Endothelial cell of umbilical vein (primary cell): ENCODE measurements at regions not wholly inside any gene's neighbourhood (a gene's known extent, or its start where the extent isn't known, plus 50 kb on each side); places are given as distances from the start of the nearest gene placed in this dataset.

Source experiments
- BruUV-seq: library from RNA; stranded (reverse); fragments of 400-500 nt; replicated peaks from 2 replicates; lab custom pipeline; 2021; lab: Mats Ljungman, UMichigan
- CTCF ChIA-PET: fragments of 300-600, 350-600 bp; sonication (Branson Sonifier 250); formaldehyde crosslinking; loops from one replicate; lab custom pipeline; 2021; ENCODE audit warnings: antibody characterized with exemption, inconsistent platforms; lab: Charles Lee
- POLR2A ChIA-PET: fragments of 300-600, 350-600 bp; sonication (Branson Sonifier 250); formaldehyde crosslinking; loops from one replicate; lab custom pipeline; 2021; ENCODE audit warnings: antibody characterized with exemption, inconsistent platforms; lab: Charles Lee
- DNase-seq: peaks from one replicate; pipeline ENCODE4 v3.0.0-alpha.2; 2011; ENCODE audit warnings: low read depth, low spot score
- FAIRE-seq: peaks from 2 replicates; lab custom pipeline; 2011; peaks lifted over from hg19 to GRCh38; lab: Jason Lieb, UNC
- H2AFZ ChIP-seq: 2 replicates; pipeline ENCODE4 v1.6.0; 2012; ENCODE audit warnings: low read depth, low read length, control low read depth, inconsistent platforms
- H3K27ac ChIP-seq: 2 replicates; pipeline ENCODE4 v1.5.1; 2011; ENCODE audit warnings: low read depth, mild to moderate bottlenecking, control low read depth, low read length, moderate library complexity; ENCODE audit not compliant: insufficient read depth
- H3K27me3 ChIP-seq, 2 experiments: 2 replicates each; pipeline versions ENCODE4 v1.6.0 to v1.6.1; 2011; ENCODE audit warnings: low read length in 2 of 2, mixed read lengths in 1 of 2; ENCODE audit not compliant: control insufficient read depth in 2 of 2, insufficient read depth in 2 of 2
- H3K36me3 ChIP-seq, 2 experiments: 2 replicates in 1 of 2; 3 replicates in 1 of 2; pipeline ENCODE4 v1.5.1; 2011; ENCODE audit warnings: low read length in 2 of 2, mild to moderate bottlenecking in 1 of 2, moderate library complexity in 1 of 2; ENCODE audit not compliant: control insufficient read depth in 2 of 2, insufficient read depth in 2 of 2; ENCODE audit errors: extremely low read depth in 1 of 2
- H3K4me1 ChIP-seq: 3 replicates; pipeline ENCODE4 v1.5.1; 2011; ENCODE audit warnings: mild to moderate bottlenecking, low read length; ENCODE audit not compliant: control insufficient read depth, insufficient read depth; ENCODE audit errors: extremely low read depth
- H3K4me2 ChIP-seq: 2 replicates; pipeline ENCODE4 v1.6.1; 2011; ENCODE audit warnings: low read length, control low read depth, mixed read lengths; ENCODE audit not compliant: insufficient read depth
- H3K4me3 ChIP-seq, 3 experiments: fragments of 200-600 bp in 1 of 3; sonication (generic), shearing (Covaris generic) in 1 of 3; replicated peaks in 1 of 3; 2 replicates each; pipeline ENCODE4 v1.5.1; 2011 to 2016; ENCODE audit warnings: control low read depth in 3 of 3, low read length in 3 of 3, mild to moderate bottlenecking in 2 of 3, inconsistent platforms in 1 of 3, low read depth in 1 of 3, moderate library complexity in 1 of 3; ENCODE audit not compliant: insufficient read depth in 1 of 3
- H3K79me2 ChIP-seq: 2 replicates; pipeline ENCODE4 v1.6.0; 2012; ENCODE audit warnings: low read length, inconsistent platforms; ENCODE audit not compliant: control insufficient read depth, insufficient read depth
- H3K9ac ChIP-seq: replicated peaks from 2 replicates; pipeline ENCODE3; 2011; ENCODE audit warnings: low read length, control low read depth; ENCODE audit not compliant: insufficient read depth; ENCODE audit errors: extremely low read depth
- H3K9me1 ChIP-seq: replicated peaks from 3 replicates; pipeline ENCODE4 v1.6.0; 2011; ENCODE audit warnings: mild to moderate bottlenecking, low read length; ENCODE audit not compliant: control insufficient read depth, insufficient read depth; ENCODE audit errors: extremely low read depth
- H3K9me3 ChIP-seq: replicated peaks from 2 replicates; pipeline ENCODE4 v1.5.1; 2012; ENCODE audit warnings: low read length, inconsistent platforms; ENCODE audit not compliant: control insufficient read depth, insufficient read depth
- H4K20me1 ChIP-seq: replicated peaks from 2 replicates; pipeline ENCODE3; 2011; ENCODE audit warnings: mild to moderate bottlenecking, low read length; ENCODE audit not compliant: control insufficient read depth, insufficient read depth; ENCODE audit errors: extremely low read depth
- EZH2 ChIP-seq: IDR thresholded peaks from 2 replicates; pipeline ENCODE4 v1.6.1; 2012; ENCODE audit warnings: borderline replicate concordance, low read depth, mild to moderate bottlenecking, moderate library complexity, low read length, inconsistent platforms; ENCODE audit not compliant: severe bottlenecking
- FOS ChIP-seq: IDR thresholded peaks from 2 replicates; pipeline ENCODE4 v1.6.1; 2011; ENCODE audit warnings: mild to moderate bottlenecking, low read length, moderate library complexity, borderline replicate concordance; ENCODE audit not compliant: insufficient read depth
- GATA2 ChIP-seq: IDR thresholded peaks from 2 replicates; pipeline ENCODE4 v1.7.0; 2011; ENCODE audit warnings: low read depth, mild to moderate bottlenecking, moderate library complexity, mixed read lengths, low read length; ENCODE audit not compliant: insufficient read length, insufficient read depth
- JUN ChIP-seq: IDR thresholded peaks from 2 replicates; pipeline ENCODE4 v1.6.1; 2011; ENCODE audit warnings: borderline replicate concordance, low read depth; ENCODE audit not compliant: insufficient read length, insufficient read depth
- MAX ChIP-seq: IDR thresholded peaks from 2 replicates; pipeline ENCODE4 v1.6.1; 2011; ENCODE audit not compliant: insufficient read depth, insufficient read length
- MYC ChIP-seq: IDR thresholded peaks from one replicate; pipeline ENCODE4 v1.6.1; 2011; ENCODE audit warnings: mild to moderate bottlenecking, low read depth, low read length
- POLR2A ChIP-seq: IDR thresholded peaks from 2 replicates; pipeline ENCODE4 v1.6.1; 2012; ENCODE audit warnings: low read depth, mild to moderate bottlenecking, control low read depth, low read length
- POLR2AphosphoS5 ChIP-seq: IDR thresholded peaks from 2 replicates; pipeline ENCODE4 v1.6.1; 2012; ENCODE audit warnings: low read depth, mild to moderate bottlenecking, control low read depth, low read length, moderate library complexity; ENCODE audit not compliant: insufficient read depth
- dilution Hi-C: fragments of 300-500 bp; cut with MboI; formaldehyde crosslinking; loops from one replicate; pipeline ENCODE4 v1.15.0; 2019; ENCODE audit warnings: low sequenced_read_pairs; ENCODE audit not compliant: extremely low pct_ligation_motif_present
- intact Hi-C: fragments of 100-400 bp; cut with micrococcal nuclease; formaldehyde crosslinking; loops from one replicate; pipeline ENCODE4 v1.10.0; 2022
- TF ChIP-seq, protein P1 (sequence below), 2 donors: IDR thresholded peaks; 1 replicate in 1 of 2; 2 replicates in 1 of 2; pipeline ENCODE4 v1.5.1; 2011; ENCODE audit warnings: low read length in 2 of 2, mild to moderate bottlenecking in 2 of 2, moderate library complexity in 2 of 2, control low read depth in 1 of 2, inconsistent platforms in 1 of 2, low read depth in 1 of 2; ENCODE audit not compliant: insufficient read depth in 1 of 2; ENCODE audit errors: extremely low read depth in 1 of 2

- dilution Hi-C loops: no loop called here
- POLR2A ChIA-PET: no interaction called here
Measured at GRCh38 chr13:105642511-105642958, 892.9 kb downstream of the EFNB2 start.

More at GRCh38 chr13:105642511-105642958, 892.9 kb downstream of the EFNB2 start:
- Histone ChIP-seq H3K27ac (no peak overlapping the region), H3K36me3 (no peaks in the 10 kb centered on the region), H3K9me3 (no peaks in the 10 kb centered on the region), H3K4me1 (no peaks in the 10 kb centered on the region), H2AFZ (no peak overlapping the region), H3K27me3 (no peaks in the 10 kb centered on the region), H3K4me3 (no peak overlapping the region), H3K9ac (no peak overlapping the region), H3K4me2 (no peak overlapping the region), H3K9me1 (no peaks in the 10 kb centered on the region), H3K79me2 (no peaks in the 10 kb centered on the region), H4K20me1 (no peaks in the 10 kb centered on the region)
- DNase-seq (no peak), FAIRE-seq (no peak)
- CTCF ChIA-PET: no interaction called here
- intact Hi-C loops: no loop called here
- BruUV-seq: no TSS peak
- TF ChIP-seq MYC (no peak), POLR2AphosphoS5 (no peak), FOS (no peak), POLR2A (no peak), JUN (no peak), GATA2 (no peak), MAX (no peak), EZH2 (no peak)
- TF ChIP-seq, protein P1, sequence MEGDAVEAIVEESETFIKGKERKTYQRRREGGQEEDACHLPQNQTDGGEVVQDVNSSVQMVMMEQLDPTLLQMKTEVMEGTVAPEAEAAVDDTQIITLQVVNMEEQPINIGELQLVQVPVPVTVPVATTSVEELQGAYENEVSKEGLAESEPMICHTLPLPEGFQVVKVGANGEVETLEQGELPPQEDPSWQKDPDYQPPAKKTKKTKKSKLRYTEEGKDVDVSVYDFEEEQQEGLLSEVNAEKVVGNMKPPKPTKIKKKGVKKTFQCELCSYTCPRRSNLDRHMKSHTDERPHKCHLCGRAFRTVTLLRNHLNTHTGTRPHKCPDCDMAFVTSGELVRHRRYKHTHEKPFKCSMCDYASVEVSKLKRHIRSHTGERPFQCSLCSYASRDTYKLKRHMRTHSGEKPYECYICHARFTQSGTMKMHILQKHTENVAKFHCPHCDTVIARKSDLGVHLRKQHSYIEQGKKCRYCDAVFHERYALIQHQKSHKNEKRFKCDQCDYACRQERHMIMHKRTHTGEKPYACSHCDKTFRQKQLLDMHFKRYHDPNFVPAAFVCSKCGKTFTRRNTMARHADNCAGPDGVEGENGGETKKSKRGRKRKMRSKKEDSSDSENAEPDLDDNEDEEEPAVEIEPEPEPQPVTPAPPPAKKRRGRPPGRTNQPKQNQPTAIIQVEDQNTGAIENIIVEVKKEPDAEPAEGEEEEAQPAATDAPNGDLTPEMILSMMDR (IDR thresholded peaks at IDR 0.05; ENCODE audit: extremely low read depth in 1 of 2, insufficient read depth in 1 of 2, low read depth in 1 of 2, low read length in 2 of 2): no peak
